ENCODE measurements at regions not wholly inside any gene's neighbourhood (a gene's known extent, or its start where the extent isn't known, plus 50 kb on each side); places are given as distances from the start of the nearest gene placed in this dataset.

GRCh38 chr11:13114566-13115379 lies 105.7 kb downstream of the RASSF10 start:
- dilution Hi-C loops (cut with MboI; ENCODE audit: extremely low pct_ligation_motif_present, low sequenced_read_pairs) (no loop called here), intact Hi-C loops (cut with micrococcal nuclease) (loop anchor here (5.0 to 10.0 kb wide), 2 partner anchors 103 to 330 kb away; no protein-coding TSS in a partner anchor)
- DNase-seq (ENCODE audit: low read depth, low spot score): no peak
- Histone ChIP-seq H3K9ac (replicated peaks; ENCODE audit: extremely low read depth, insufficient read depth, low read length) (no peak overlapping the region), H2AFZ (ENCODE audit: low read depth, low read length) (no peak overlapping the region), H3K4me1 (ENCODE audit: control insufficient read depth, extremely low read depth, insufficient read depth, low read length) (peaks cover 53% of the 10 kb centered on the region), H3K9me1 (replicated peaks; ENCODE audit: control insufficient read depth, extremely low read depth, insufficient read depth, low read length) (no peaks in the 10 kb centered on the region), H3K36me3 (ENCODE audit: control insufficient read depth in 2 of 2, extremely low read depth in 1 of 2, insufficient read depth in 2 of 2, low read length in 2 of 2) (no peaks in the 10 kb centered on the region), H3K27ac (ENCODE audit: insufficient read depth, low read depth, low read length) (no peak overlapping the region), H4K20me1 (replicated peaks; ENCODE audit: control insufficient read depth, extremely low read depth, insufficient read depth, low read length) (no peaks in the 10 kb centered on the region), H3K9me3 (replicated peaks; ENCODE audit: control insufficient read depth, insufficient read depth, low read length) (no peaks in the 10 kb centered on the region), H3K4me3 (replicated peaks in 1 of 3; ENCODE audit: insufficient read depth in 1 of 3, low read depth in 1 of 3, low read length in 3 of 3) (no peak overlapping the region), H3K79me2 (ENCODE audit: control insufficient read depth, insufficient read depth, low read length) (no peaks in the 10 kb centered on the region), H3K4me2 (ENCODE audit: insufficient read depth, low read length) (no peak overlapping the region), H3K27me3 (ENCODE audit: control insufficient read depth in 2 of 2, insufficient read depth in 2 of 2, low read length in 2 of 2) (no peaks in the 10 kb centered on the region)
- ChIA-PET POLR2A (no interaction called here), CTCF (interaction anchor here (1.2 to 1.4 kb wide), 3 partner anchors 10 to 151 kb away, joined by 3 to 6 read pairs (median 5); no protein-coding TSS in a partner anchor)
- TF ChIP-seq JUN (IDR thresholded peaks at IDR 0.05; ENCODE audit: borderline replicate concordance, insufficient read depth, insufficient read length, low read depth): no peak
- TF ChIP-seq CTCF (IDR thresholded peaks at IDR 0.05; ENCODE audit: extremely low read depth in 1 of 2, insufficient read depth in 1 of 2, low read depth in 1 of 2, low read length in 2 of 2): no peak
- TF ChIP-seq POLR2A (IDR thresholded peaks at IDR 0.05; ENCODE audit: low read depth, low read length): no peak
- no peak for TF ChIP-seq GATA2 (IDR thresholded peaks at IDR 0.05; ENCODE audit: insufficient read depth, insufficient read length, low read depth, low read length)
- TF ChIP-seq MYC (IDR thresholded peaks at IDR 0.05; ENCODE audit: low read depth, low read length): no peak
- no peak for TF ChIP-seq POLR2AphosphoS5 (IDR thresholded peaks at IDR 0.05; ENCODE audit: insufficient read depth, low read depth, low read length)
- TF ChIP-seq EZH2 (IDR thresholded peaks at IDR 0.05; ENCODE audit: borderline replicate concordance, low read depth, low read length, severe bottlenecking): no peak
- no TSS peak for BruUV-seq (replicated peaks)
- FAIRE-seq: no peak

Data from endothelial cell of umbilical vein (primary cell).